Keratinocyte (primary cell): ENCODE measurements at regions not wholly inside any gene's neighbourhood (a gene's known extent, or its start where the extent isn't known, plus 50 kb on each side); places are given as distances from the start of the nearest gene placed in this dataset.

Source experiments
- DNase-seq: peaks from one replicate; pipeline ENCODE4 v3.0.0-alpha.2; 2011; ENCODE audit warnings: low read depth, missing footprints, low spot score
- FAIRE-seq: peaks from 2 replicates; lab custom pipeline; 2011; peaks lifted over from hg19 to GRCh38; lab: Jason Lieb, UNC
- H2AFZ ChIP-seq: 2 replicates; pipeline ENCODE4 v1.6.0; 2012; ENCODE audit warnings: low read length, control low read depth, inconsistent platforms; ENCODE audit not compliant: control insufficient read depth
- H3K27ac ChIP-seq: 2 replicates; pipeline ENCODE4 v1.5.1; 2011; ENCODE audit warnings: low read length; ENCODE audit not compliant: control insufficient read depth, insufficient read depth
- H3K27me3 ChIP-seq: 3 replicates; pipeline ENCODE4 v1.6.0; 2011; ENCODE audit warnings: low read length; ENCODE audit not compliant: control insufficient read depth, insufficient read depth; ENCODE audit errors: extremely low read depth
- H3K36me3 ChIP-seq, 2 experiments: 2 replicates in 1 of 2; 3 replicates in 1 of 2; pipeline ENCODE4 v1.5.1; 2011; ENCODE audit warnings: low read length in 2 of 2, mild to moderate bottlenecking in 1 of 2; ENCODE audit not compliant: control insufficient read depth in 2 of 2, insufficient read depth in 2 of 2; ENCODE audit errors: extremely low read depth in 1 of 2
- H3K4me1 ChIP-seq: 3 replicates; pipeline ENCODE4 v1.5.1; 2011; ENCODE audit warnings: low read length; ENCODE audit not compliant: control insufficient read depth, insufficient read depth; ENCODE audit errors: extremely low read depth
- H3K4me2 ChIP-seq: 3 replicates; pipeline ENCODE4 v1.6.0; 2011; ENCODE audit warnings: low read depth, low read length; ENCODE audit not compliant: control insufficient read depth, insufficient read depth; ENCODE audit errors: extremely low read depth
- H3K4me3 ChIP-seq, 3 experiments: fragments of 200-600 bp in 1 of 3; sonication (generic) in 1 of 3; 2 replicates in 2 of 3; 3 replicates in 1 of 3; pipeline ENCODE4 v1.5.1; 2011 to 2016; ENCODE audit warnings: low read length in 3 of 3, mild to moderate bottlenecking in 3 of 3, control low read depth in 2 of 3, inconsistent platforms in 1 of 3, low read depth in 1 of 3, mixed read lengths in 1 of 3, mixed run types in 1 of 3, moderate library complexity in 1 of 3; ENCODE audit not compliant: control insufficient read depth in 2 of 3, insufficient read depth in 2 of 3; ENCODE audit errors: extremely low read depth in 1 of 3
- H3K79me2 ChIP-seq: 2 replicates; pipeline ENCODE4 v1.6.0; 2012; ENCODE audit warnings: low read length; ENCODE audit not compliant: control insufficient read depth, insufficient read depth
- H3K9ac ChIP-seq: 3 replicates; pipeline ENCODE4 v1.6.0; 2011; ENCODE audit warnings: low read length; ENCODE audit not compliant: control insufficient read depth, insufficient read depth; ENCODE audit errors: extremely low read depth
- H3K9me1 ChIP-seq: 3 replicates; pipeline ENCODE4 v1.6.0; 2011; ENCODE audit warnings: low read length; ENCODE audit not compliant: control insufficient read depth, insufficient read depth; ENCODE audit errors: extremely low read depth
- H3K9me3 ChIP-seq: 2 replicates; pipeline ENCODE4 v1.5.1; 2012; ENCODE audit warnings: low read depth, low read length; ENCODE audit not compliant: control insufficient read depth
- H4K20me1 ChIP-seq: 3 replicates; pipeline ENCODE4 v1.6.0; 2011; ENCODE audit warnings: low read length; ENCODE audit not compliant: control insufficient read depth, insufficient read depth; ENCODE audit errors: extremely low read depth
- CTCF ChIP-seq, 3 experiments: IDR thresholded peaks in 1 of 3; conservative IDR thresholded peaks in 1 of 3; optimal IDR thresholded peaks in 1 of 3; 2 replicates in 2 of 3; 3 replicates in 1 of 3; pipeline versions ENCODE3 to v1.5.1; 2011; ENCODE audit warnings: low read length in 3 of 3, mild to moderate bottlenecking in 3 of 3, moderate library complexity in 2 of 3, control low read depth in 1 of 3, inconsistent platforms in 1 of 3; ENCODE audit not compliant: insufficient read depth in 2 of 3; ENCODE audit errors: extremely low read depth in 1 of 3
- EZH2 ChIP-seq: IDR thresholded peaks from one replicate; pipeline ENCODE4 v1.6.1; 2012; ENCODE audit warnings: inconsistent platforms, mild to moderate bottlenecking, low read length, moderate library complexity
- dilution Hi-C: fragments of 300-500 bp; cut with MboI; formaldehyde crosslinking; loops from one replicate; pipeline ENCODE4 v1.7.0; 2020; ENCODE audit warnings: low sequenced_read_pairs; ENCODE audit not compliant: extremely low pct_ligation_motif_present

- no peak for FAIRE-seq
- H3K36me3 ChIP-seq: no peaks in the 10 kb centered on the region
Measured at GRCh38 chrX:120752431-120753082, 122.7 kb upstream of the C1GALT1C1 start.

GRCh38 chrX:120751683-120752082 lies 121.8 kb upstream of the C1GALT1C1 start:
- H3K36me3 ChIP-seq: no peaks in the 10 kb centered on the region
- H3K27ac ChIP-seq: no peak overlapping the region
- no peaks in the 10 kb centered on the region for H3K4me1 ChIP-seq
- no peaks in the 10 kb centered on the region for H3K79me2 ChIP-seq
- H3K4me2 ChIP-seq: no peak overlapping the region
- H3K4me3 ChIP-seq: no peak overlapping the region
- H4K20me1 ChIP-seq: no peaks in the 10 kb centered on the region
- H3K9me3 ChIP-seq: no peaks in the 10 kb centered on the region
- no peak overlapping the region for H2AFZ ChIP-seq
- no peaks in the 10 kb centered on the region for H3K27me3 ChIP-seq
- no peaks in the 10 kb centered on the region for H3K9me1 ChIP-seq
- FAIRE-seq: no peak
- no peak for DNase-seq
- TF ChIP-seq EZH2: no peak
- TF ChIP-seq CTCF (optimal IDR thresholded peaks at IDR 0.05 in 1 of 3, IDR thresholded peaks at IDR 0.05 in 1 of 3, conservative IDR thresholded peaks at IDR 0.05 in 1 of 3; ENCODE audit: extremely low read depth in 1 of 3, insufficient read depth in 2 of 3, low read length in 3 of 3): no peak
- H3K9ac ChIP-seq: no peak overlapping the region
- dilution Hi-C loops: no loop called here

More at GRCh38 chrX:120752431-120753082, 122.7 kb upstream of the C1GALT1C1 start:
- H2AFZ ChIP-seq: no peak overlapping the region
- no peak for TF ChIP-seq CTCF (optimal IDR thresholded peaks at IDR 0.05 in 1 of 3, IDR thresholded peaks at IDR 0.05 in 1 of 3, conservative IDR thresholded peaks at IDR 0.05 in 1 of 3; ENCODE audit: extremely low read depth in 1 of 3, insufficient read depth in 2 of 3, low read length in 3 of 3)
- no peak for TF ChIP-seq EZH2
- no peaks in the 10 kb centered on the region for H3K9me3 ChIP-seq
- H3K9me1 ChIP-seq: no peaks in the 10 kb centered on the region
- no peak overlapping the region for H3K4me3 ChIP-seq
- H3K79me2 ChIP-seq: no peaks in the 10 kb centered on the region
- no peaks in the 10 kb centered on the region for H3K4me1 ChIP-seq
- H4K20me1 ChIP-seq: no peaks in the 10 kb centered on the region
- no peak for DNase-seq
- H3K9ac ChIP-seq: no peak overlapping the region
- no peak overlapping the region for H3K27ac ChIP-seq
- no peaks in the 10 kb centered on the region for H3K27me3 ChIP-seq
- dilution Hi-C loops: no loop called here
- no peak overlapping the region for H3K4me2 ChIP-seq
